Spleen (tissue), 7 donors: ENCODE measurements at regions not wholly inside any gene's neighbourhood (a gene's known extent, or its start where the extent isn't known, plus 50 kb on each side); places are given as distances from the start of the nearest gene placed in this dataset.

Experiments used
- POLR2A ChIP-seq, 3 donors: fragments of 450-650 bp; IDR thresholded peaks; one replicate each; pipeline ENCODE4 v1.5.1; 2017; ENCODE audit warnings: antibody characterized with exemption in 3 of 3, mild to moderate bottlenecking in 1 of 3
- TF ChIP-seq, protein P1 (sequence below), 11 experiments: fragments of 200-600 bp in 7 of 11; fragments of 450-650 bp in 4 of 11; sonication (generic) in 4 of 11; IDR thresholded peaks in 8 of 11; conservative IDR thresholded peaks in 3 of 11; 1 replicate in 7 of 11; 2 replicates in 4 of 11; pipeline versions ENCODE4 v1.4.0 to v1.8.0; 2016 to 2021; ENCODE audit warnings: antibody characterized with exemption in 11 of 11, inconsistent platforms in 4 of 11, mild to moderate bottlenecking in 1 of 11
- donor health status: DM: no; HTN: no; CAD: no; lungs with moderate emphysema.
- donor health status: DM: no; HTN: no; CAD: no.
- donor health status: DM: no; HTN: no; CAD: no.

DNA sequence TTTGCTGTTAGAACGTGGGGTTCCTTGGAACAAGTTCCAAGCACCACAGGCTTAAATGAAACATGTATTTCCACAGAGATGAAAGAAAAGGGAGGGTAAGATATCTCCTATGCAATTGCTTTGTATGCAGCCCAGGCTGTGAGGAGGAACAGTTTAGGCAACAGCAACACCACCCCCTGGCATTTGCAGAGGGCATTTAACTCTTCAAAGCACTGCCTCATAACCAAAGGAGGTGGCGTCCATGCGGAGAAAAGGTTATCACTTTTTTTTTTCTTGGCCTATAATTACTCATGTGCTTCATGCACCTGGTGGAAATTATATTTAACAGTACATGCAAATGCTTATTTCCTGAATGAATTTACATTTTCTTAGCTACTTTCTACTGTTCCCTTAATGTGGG is 286.0 kb downstream of the LPIN1 start:
- TF ChIP-seq, protein P1, sequence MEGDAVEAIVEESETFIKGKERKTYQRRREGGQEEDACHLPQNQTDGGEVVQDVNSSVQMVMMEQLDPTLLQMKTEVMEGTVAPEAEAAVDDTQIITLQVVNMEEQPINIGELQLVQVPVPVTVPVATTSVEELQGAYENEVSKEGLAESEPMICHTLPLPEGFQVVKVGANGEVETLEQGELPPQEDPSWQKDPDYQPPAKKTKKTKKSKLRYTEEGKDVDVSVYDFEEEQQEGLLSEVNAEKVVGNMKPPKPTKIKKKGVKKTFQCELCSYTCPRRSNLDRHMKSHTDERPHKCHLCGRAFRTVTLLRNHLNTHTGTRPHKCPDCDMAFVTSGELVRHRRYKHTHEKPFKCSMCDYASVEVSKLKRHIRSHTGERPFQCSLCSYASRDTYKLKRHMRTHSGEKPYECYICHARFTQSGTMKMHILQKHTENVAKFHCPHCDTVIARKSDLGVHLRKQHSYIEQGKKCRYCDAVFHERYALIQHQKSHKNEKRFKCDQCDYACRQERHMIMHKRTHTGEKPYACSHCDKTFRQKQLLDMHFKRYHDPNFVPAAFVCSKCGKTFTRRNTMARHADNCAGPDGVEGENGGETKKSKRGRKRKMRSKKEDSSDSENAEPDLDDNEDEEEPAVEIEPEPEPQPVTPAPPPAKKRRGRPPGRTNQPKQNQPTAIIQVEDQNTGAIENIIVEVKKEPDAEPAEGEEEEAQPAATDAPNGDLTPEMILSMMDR (IDR thresholded peaks at IDR 0.05 in 8 of 11, conservative IDR thresholded peaks at IDR 0.05 in 3 of 11), result peak in 8 of 11 experiments; percentile 17 to 51 (median 34)
- TF ChIP-seq POLR2A (IDR thresholded peaks at IDR 0.05), result no peak
